A549 (cell line): ENCODE measurements at regions not wholly inside any gene's neighbourhood (a gene's known extent, or its start where the extent isn't known, plus 50 kb on each side); places are given as distances from the start of the nearest gene placed in this dataset.

Experiments used
- CBX2 ChIP-seq: fragments of 200-600 bp; sonication (generic); IDR thresholded peaks from 2 replicates; pipeline ENCODE4 v1.6.1; 2016; ENCODE audit warnings: low read depth, mild to moderate bottlenecking, borderline replicate concordance
- CTCF ChIP-seq: fragments of >200 bp; sonication (Bioruptor Twin); formaldehyde crosslinking; IDR thresholded peaks from 3 replicates; pipeline ENCODE4 v1.5.1; 2016
- MYC ChIP-seq: IDR thresholded peaks from 2 replicates; pipeline ENCODE4 v1.6.1; 2012; ENCODE audit warnings: mild to moderate bottlenecking, inconsistent platforms, low read length, improper control_type of control experiment, borderline replicate concordance
- NR3C1 ChIP-seq: fragments of >200 bp; sonication (Bioruptor Twin); formaldehyde crosslinking; IDR thresholded peaks from 3 replicates; pipeline ENCODE4 v1.6.1; 2017
- POLR2A ChIP-seq: IDR thresholded peaks from 2 replicates; pipeline ENCODE4 v1.6.1; 2012; ENCODE audit warnings: mild to moderate bottlenecking, low read length
- POLR2AphosphoS2 ChIP-seq: conservative IDR thresholded peaks from 2 replicates; pipeline ENCODE4 v1.6.1; 2012; ENCODE audit warnings: low read length, improper control_type of control experiment, inconsistent platforms
- RARB ChIP-seq: fragments of 250-450 bp; sonication (Bioruptor Pico); IDR thresholded peaks from 2 replicates; pipeline ENCODE4 v1.8.0; 2021; ENCODE audit warnings: mild to moderate bottlenecking, moderate library complexity
- RFX5 ChIP-seq: fragments of 450-650 bp; IDR thresholded peaks from 2 replicates; pipeline ENCODE4 v1.7.1; 2014; ENCODE audit warnings: antibody characterized with exemption, mild to moderate bottlenecking, moderate library complexity
- USF2 ChIP-seq: fragments of 450-650 bp; IDR thresholded peaks from 2 replicates; pipeline ENCODE4 v1.6.1; 2014; ENCODE audit warnings: antibody characterized with exemption
- TF ChIP-seq, protein P1 (sequence below): fragments of 200-600 bp; sonication (generic); IDR thresholded peaks from 2 replicates; pipeline ENCODE4 v1.6.1; 2016; ENCODE audit warnings: antibody characterized with exemption, mild to moderate bottlenecking, moderate library complexity

DNA sequence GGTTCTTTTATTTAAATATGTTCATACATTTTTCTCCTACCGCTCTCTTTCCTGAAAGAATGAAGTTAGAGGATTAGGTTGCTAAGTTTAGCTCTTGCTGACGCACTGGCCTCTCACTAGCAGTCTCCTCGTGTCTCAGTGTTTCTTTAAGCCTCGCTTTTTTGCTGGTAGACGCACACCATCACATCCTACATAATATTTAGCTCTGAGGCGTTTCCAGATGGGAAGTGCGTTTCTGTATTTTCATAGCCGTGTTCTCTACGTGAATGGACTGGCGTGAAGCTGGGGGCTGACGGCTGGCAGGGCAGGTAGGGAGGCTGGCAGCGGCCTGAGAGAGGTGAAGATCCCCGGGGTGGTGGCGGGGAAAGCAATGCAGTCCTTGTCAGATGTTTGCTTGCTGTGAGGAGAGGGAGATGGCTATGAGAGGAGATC is 79.2 kb upstream of the SPRY4 start:
- no peak for TF ChIP-seq MYC
- no peak for TF ChIP-seq USF2
- TF ChIP-seq CTCF: no peak
- TF ChIP-seq CBX2: no peak
- no peak for TF ChIP-seq POLR2A
- no peak for TF ChIP-seq POLR2AphosphoS2
- TF ChIP-seq RFX5: no peak
- TF ChIP-seq RARB (CRISPR knock-in tag): no peak
- TF ChIP-seq, protein P1, sequence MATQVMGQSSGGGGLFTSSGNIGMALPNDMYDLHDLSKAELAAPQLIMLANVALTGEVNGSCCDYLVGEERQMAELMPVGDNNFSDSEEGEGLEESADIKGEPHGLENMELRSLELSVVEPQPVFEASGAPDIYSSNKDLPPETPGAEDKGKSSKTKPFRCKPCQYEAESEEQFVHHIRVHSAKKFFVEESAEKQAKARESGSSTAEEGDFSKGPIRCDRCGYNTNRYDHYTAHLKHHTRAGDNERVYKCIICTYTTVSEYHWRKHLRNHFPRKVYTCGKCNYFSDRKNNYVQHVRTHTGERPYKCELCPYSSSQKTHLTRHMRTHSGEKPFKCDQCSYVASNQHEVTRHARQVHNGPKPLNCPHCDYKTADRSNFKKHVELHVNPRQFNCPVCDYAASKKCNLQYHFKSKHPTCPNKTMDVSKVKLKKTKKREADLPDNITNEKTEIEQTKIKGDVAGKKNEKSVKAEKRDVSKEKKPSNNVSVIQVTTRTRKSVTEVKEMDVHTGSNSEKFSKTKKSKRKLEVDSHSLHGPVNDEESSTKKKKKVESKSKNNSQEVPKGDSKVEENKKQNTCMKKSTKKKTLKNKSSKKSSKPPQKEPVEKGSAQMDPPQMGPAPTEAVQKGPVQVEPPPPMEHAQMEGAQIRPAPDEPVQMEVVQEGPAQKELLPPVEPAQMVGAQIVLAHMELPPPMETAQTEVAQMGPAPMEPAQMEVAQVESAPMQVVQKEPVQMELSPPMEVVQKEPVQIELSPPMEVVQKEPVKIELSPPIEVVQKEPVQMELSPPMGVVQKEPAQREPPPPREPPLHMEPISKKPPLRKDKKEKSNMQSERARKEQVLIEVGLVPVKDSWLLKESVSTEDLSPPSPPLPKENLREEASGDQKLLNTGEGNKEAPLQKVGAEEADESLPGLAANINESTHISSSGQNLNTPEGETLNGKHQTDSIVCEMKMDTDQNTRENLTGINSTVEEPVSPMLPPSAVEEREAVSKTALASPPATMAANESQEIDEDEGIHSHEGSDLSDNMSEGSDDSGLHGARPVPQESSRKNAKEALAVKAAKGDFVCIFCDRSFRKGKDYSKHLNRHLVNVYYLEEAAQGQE: no peak
- no peak for TF ChIP-seq NR3C1
